ENCODE measurements at regions not wholly inside any gene's neighbourhood (a gene's known extent, or its start where the extent isn't known, plus 50 kb on each side); places are given as distances from the start of the nearest gene placed in this dataset.

DNA sequence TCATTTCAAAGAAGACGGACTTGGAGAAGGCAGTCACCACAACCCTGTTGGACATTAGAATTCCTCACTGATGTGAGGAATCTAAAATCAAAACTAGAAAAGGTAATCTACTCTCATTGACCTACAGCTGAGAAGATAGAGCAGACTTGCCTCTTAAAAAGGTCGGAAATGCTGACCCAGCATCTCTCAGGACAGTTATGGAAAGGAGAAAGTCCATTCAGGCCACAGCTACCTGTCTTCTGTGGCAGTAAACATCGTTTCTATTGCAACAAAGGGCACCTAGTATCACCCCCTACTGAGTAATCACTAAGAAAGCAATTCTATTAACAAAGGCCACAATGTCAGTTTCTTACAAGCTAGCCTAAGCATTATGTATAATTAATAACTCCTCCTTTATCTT, 601.7 kb downstream of the PRELID2 start:
- TF ChIP-seq EZH2 (IDR thresholded peaks at IDR 0.05): no peak
- no peak for TF ChIP-seq POLR2AphosphoS5 (IDR thresholded peaks at IDR 0.05; ENCODE audit: borderline replicate concordance, low read depth, low read length)

Measured in SK-N-MC (cell line).